ENCODE measurements at regions not wholly inside any gene's neighbourhood (a gene's known extent, or its start where the extent isn't known, plus 50 kb on each side); places are given as distances from the start of the nearest gene placed in this dataset.
A peak's percentile ranks its signal among the peaks of the same experiment; 100 is the strongest.
"Not testable (repeated sequence)": the region's sequence is repeated elsewhere in the genome, so short reads cannot be mapped to it uniquely, and the experiment has no call there.

DNA sequence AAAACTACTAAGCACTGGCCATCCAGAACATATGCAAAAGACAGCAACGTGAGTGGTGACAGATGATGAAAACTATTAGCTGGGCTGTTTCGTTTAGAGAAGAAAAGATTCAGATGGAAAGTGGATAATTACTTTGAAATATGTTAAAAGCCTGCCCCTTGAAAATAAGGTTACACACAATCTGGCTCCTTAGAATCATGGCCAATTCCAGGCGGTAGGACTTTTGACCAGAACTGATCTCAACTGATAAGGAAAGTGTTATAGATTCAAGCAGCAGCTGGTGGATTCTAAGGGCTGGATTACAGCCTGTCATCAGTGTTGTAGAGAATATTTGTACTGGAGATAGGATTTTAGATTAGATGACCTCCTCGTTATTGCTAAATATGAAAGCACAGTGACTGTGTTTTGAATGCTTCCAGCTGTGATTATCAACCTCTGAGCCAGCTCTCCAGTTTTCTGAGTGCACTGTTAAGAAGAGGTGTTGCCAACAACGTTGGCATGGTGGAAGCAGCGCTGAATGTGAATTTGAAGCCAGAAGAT lies 75.1 kb downstream of the KBTBD2 start:
- DNase-seq (ENCODE audit: low spot score), result not testable (repeated sequence)

DNA sequence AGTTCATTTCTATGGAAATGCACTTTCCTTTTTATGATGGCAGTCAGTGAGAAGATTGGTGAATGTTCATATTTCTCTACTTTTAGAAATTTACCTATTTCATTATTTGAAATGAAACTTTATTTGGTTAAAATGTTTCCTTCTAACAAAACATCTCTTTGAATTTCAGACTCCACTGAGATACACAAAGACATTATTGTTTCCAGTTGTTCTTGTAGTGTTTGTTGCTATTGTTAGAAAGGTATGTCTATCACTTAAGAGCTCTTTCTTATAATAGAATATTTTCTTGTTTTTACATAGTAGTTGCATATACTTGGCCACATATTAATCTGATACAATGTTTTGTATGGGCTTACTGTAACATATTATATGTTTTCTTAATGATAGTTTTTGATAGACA lies 76.8 kb downstream of the KBTBD2 start:
- DNase-seq (ENCODE audit: low spot score), result not testable (repeated sequence)

DNA sequence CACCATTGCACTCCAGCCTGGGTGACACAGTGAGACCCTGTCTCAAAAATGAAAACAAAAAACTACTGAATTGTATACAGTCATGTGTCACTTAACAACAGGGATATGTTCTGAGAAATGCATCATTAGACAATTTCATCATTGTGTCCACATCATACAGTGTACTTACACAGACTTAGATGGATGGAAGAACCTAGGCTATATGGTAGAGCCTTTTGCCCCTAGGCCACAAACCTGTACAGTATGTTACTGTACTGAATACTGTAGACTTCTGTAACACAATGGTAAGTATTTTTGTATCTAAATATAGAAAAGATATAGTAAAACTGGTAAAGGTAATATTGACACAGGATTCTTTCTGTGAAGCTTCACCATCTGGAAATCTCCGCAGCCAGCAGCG lies 81.7 kb downstream of the KBTBD2 start:
- no peak for DNase-seq (ENCODE audit: low spot score)

DNA sequence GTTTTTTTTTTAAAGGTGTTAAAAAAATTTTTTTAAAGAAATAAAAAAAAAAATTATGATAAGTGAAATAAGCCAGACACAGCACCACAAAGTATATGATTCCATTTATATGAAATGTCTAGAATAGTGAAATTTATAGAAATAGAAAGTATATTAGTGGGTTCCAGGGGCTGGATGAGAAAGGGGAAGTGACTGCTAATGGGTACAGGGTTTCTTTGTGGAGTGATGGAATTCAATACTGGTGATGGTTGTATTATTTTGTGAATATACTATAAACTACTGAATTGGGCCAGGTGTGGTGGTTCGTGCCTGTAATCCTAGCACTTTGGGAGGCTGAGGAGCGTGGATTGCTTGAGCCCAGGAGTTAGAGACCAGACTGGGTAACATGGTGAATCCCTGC lies 82.2 kb downstream of the KBTBD2 start:
- no peak for DNase-seq (ENCODE audit: low spot score)

DNA sequence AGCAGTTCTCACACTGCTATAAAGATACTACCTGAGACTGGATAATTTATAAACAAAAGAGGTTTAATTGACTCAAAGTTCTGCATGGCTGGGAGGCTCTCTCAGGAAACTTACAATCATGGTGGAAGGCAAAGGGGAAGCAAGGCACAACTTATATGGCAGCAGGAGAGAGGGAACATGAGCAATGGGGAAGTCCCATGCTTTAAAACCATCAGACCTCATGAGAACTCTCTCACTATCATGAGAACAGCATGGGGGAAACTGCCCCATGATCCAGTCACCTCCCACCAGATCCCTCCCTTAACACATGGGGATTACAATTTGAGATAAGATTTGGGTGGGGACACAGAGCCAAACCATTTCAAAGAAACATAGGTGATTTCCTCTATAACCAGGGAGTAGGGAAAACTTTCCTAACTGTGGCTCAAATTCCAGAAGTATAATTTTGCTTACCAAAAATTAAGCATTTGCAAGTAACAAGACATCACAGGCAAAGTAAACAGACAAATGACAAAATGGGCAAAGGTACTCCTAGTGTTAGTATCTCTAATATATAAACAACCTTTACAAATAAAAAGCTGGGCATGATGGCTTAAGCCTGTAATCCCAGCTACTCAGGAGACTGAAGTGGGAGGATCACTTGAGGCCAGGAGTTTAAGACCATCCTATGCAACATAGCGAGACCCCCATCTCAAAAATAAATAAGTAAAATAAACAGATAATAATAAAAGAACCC lies 88.0 kb downstream of the KBTBD2 start:
- DNase-seq (ENCODE audit: low spot score), result no peak

DNA sequence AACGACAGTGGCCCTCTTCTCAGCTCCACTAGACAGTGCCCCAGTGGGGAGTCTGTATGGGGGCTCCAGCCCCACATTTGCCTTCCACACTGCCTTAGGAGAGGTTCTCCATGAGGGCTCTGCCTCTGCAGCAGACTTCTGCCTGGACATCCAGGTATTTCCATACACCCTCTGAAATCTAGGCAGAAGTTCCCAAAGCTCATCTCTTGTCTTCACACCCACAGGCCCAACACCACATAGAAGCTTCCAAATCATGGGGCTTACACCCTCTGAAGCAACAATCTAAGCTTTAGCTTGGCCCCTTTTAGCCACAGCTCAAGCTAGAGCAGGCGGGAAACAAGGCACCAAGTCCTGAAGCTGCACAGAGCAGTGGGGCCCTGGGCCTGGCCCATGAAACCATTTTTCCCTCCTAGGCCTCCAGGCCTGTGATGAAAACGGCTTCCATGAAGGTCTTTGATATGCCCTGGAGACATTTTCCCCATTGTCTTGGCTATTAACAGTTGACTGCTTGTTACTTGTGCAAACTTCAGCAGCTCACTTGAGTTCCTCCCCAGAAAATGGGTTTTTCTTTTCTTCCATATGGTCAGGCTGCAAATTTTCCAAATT lies 89.2 kb downstream of the KBTBD2 start:
- no peak for DNase-seq (ENCODE audit: low spot score)

DNA sequence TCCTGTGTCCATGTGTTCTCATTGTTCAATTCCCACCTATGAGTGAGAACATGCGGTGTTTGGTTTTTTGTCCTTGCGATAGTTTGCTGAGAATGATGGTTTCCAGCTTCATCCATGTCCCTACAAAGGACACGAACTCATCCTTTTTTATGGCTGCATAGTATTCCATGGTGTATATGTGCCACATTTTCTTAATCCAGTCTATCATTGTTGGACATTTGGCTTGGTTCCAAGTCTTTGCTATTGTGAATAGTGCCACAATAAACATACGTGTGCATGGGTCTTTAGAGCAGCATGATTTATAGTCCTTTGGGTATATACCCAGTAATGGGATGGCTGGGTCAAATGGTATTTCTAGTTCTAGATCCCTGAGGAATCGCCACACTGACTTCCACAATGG lies 98.5 kb downstream of the KBTBD2 start:
- not testable (repeated sequence) for DNase-seq (ENCODE audit: low spot score)

DNA sequence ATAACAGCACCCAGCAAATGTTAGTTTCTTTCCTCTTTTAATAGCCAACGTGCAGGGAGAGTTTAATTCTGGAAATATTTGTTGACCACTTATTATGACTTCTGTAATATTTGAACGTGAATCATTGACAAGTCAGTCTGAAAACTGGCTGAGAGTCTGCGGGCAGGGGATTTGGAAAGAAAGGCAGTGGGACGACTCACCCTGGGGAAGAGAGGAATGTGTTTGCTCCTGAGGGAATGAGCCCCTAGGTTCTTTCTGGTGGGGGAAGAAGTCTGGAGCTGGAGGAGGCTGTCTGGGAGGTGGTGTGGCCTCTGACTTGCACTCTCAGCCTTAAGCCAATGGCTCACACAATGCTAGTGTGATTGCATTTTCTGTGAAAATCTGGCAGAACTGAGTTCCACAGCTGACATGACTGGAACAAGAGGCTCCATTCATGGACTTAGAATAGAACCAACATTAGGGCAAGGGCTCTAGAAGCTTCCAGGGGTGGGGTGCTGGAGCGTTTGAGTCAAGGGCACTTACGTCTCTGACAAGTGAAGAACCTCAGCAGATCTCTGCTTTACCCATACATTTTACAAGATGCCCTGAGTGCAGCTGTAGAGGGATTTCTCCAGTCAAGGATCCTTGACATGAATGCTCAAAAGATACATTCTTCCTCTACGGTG lies 100.7 kb downstream of the KBTBD2 start:
- peak; percentile 81 for DNase-seq (ENCODE audit: low spot score)

DNA sequence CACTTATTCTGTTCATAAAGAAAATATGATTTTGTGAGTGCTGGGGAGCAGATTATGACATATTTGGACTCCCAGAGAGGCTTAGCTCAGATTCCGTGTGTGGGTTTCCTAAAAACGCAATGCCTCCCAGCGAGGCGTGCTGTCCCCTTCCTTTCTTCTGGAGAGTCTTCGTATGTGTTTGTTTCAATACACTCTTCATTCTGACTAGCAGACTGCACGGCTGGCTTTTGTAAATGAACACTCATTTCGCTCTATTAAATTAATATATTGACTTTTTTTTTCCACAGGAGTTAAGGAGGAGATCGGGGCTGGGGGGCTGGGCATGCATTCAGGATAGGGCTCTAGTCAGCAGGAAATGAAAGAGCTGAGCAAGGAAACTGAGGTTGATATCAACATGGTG lies 102.3 kb downstream of the KBTBD2 start:
- not testable (repeated sequence) for DNase-seq (ENCODE audit: low spot score)

DNA sequence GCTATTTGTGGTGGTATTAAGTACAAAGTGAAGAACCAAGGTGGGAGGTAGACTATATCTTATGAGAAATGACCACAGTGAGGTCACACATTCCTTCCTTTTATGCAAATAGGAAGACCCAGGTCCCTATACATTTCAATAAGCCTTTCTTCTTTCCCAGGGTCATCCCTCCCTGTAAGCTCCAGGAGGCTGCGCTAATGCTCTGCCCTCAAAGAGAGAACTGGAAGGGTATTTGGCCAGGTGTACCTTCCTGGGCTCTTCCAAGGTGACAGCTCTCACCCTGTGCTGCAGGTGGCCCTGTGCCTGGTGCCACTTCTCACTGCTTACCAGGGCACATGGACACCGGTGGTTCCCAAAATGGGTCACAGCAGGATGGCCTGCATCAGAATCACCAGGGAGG lies 103.4 kb downstream of the KBTBD2 start:
- not testable (repeated sequence) for DNase-seq (ENCODE audit: low spot score)

DNA sequence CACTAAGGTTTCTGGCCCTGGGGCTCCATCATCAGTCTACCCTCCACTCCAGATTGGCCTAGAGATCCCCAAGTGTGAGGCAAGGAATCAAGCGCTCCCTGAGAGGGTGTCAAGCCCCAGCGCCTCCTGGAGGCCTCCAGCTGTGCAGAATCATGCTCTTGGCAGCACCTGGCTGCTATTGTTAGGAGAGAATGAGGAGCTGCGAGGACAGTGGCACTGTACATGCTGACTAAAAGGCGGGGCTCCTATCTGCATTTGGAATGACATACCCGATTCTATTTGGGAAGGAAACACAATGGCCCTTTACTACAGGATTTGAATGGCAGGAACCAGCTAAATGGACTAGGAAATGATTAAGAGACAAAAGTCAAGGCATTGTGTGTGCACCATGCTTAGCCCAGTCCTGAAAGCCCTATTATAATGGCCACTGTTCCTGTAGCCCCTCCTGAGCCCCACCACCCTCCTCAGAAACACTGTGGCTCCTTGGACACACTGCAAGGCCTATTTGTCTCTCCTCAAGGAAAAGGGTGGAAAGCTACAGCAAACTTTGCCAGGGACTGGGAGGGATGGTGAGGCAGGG lies 106.1 kb downstream of the KBTBD2 start:
- not testable (repeated sequence) for DNase-seq (ENCODE audit: low spot score)

DNA sequence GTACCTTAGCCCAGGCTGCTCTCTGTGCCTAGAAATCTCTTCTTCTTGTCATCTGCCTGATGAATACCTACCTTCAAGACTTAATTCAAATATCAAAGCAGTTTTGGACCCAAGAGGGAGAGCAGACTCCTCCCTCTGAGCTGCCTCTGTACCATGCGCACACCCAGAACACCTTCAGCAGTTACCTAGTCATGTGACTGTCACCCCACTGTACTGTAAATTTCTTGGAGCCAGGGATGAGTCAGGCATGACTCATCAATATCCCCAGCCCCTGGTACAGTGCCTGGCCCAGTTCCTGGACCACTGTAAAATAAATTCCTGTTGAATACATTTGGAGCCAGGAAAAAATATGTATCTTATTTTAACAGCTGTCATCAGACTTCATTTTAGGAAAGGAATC lies 111.7 kb downstream of the KBTBD2 start:
- not testable (repeated sequence) for DNase-seq (ENCODE audit: low spot score)

DNA sequence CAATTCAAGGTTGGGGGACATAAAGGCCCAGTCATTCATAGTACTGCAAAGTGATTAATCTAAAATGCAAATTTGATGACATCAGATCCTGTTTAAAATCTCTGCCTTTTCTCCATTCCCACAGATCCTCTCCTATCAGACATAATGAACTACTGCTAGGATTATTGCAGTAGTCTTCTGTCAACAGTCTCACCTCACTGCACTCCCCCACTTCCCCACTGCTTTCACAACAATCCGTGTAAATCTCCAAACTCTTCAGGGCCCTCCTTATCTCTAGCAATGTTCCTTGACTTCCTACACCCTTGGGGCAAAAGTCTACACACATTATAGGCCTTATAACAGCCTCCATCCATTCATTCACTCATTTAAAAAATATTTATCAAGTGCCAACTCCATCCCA lies 112.4 kb downstream of the KBTBD2 start:
- no peak for DNase-seq (ENCODE audit: low spot score)

DNA sequence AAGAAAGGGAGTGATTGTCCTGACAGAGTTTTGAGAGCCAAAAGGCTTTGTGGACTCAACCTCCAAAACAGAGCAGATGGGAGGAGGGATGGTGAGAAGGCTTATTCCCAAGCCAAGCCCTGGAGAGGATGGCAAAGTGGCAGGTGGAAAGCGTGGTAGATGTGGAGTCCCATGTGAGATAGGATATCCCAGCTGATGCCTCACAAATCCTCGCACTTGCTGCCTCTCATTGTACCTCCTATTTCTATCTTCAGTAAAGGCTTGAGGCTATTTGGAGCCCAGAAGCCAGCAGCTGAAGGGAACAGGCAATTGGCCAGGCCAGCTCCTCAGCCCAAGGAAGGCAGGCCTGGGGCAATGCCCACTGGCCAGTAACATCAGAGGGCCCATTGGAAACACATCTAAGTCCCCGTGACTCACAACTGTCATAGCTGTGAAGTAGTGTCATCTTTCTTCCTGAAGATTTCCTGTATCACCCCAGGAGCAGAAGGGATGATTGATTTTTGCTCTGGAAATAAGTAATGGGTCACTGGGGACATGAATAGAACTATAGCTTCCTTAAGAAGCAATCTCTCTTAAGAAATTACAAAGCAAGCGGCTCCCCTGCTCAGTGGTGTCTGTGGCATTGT lies 114.4 kb downstream of the KBTBD2 start:
- DNase-seq (ENCODE audit: low spot score), result peak; percentile 84

DNA sequence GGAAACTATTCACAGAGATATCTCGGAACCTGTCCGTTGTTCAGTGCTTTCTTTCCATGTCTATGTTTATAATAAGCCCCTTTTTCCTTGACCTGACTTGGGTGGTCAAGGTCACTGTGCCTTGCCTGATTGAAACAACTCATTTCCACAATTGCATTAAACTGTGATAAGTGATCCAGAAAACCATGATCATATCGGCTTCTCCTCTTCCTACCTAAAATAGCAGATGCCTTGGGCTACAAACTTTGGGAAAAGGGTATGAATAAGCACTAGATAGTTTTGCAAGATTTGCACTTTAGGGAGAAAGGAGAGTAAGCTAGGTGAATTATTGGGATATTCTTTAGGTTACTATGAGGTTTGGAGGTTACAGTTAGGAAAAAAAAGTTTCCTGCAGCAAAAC lies 115.2 kb downstream of the KBTBD2 start:
- not testable (repeated sequence) for DNase-seq (ENCODE audit: low spot score)

DNA sequence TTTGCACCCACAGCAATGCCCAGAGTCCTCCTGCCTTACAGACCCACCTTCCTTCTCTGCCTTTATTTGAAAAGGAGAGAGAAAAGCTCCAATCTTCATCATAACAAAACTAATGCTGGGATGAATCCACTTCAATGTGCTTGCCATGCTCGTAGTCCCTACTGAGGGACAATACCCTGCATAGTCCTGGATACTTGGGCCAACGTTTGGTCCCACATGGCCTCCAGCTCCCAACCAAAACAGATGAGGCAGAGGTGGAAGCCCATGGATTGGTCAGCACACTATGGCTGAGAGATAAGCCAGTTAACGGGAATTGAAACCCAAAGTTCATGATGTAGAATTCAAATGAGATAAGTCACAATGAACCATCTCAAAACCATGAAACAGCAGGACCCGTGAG lies 115.8 kb downstream of the KBTBD2 start:
- not testable (repeated sequence) for DNase-seq (ENCODE audit: low spot score)

DNA sequence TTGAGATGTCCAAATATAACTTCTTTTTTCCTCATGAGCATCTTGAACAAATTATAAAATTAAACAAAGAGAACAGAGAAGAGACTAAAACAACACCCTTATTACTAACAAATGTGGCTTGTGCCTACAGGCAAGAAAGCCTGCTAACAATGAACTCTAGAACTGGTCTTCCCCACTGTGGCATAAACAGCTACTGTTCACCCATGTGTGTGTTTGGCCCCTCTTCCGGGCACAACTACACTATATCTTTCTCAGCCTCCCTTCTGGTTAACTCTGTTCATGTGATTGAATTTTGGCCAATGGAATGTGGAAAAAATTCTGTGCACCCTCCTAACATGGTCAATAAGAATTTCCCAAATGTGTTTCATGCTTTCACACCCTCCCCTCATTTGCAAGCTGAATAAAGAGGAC lies 117.0 kb downstream of the KBTBD2 start:
- no peak for DNase-seq (ENCODE audit: low spot score)

DNA sequence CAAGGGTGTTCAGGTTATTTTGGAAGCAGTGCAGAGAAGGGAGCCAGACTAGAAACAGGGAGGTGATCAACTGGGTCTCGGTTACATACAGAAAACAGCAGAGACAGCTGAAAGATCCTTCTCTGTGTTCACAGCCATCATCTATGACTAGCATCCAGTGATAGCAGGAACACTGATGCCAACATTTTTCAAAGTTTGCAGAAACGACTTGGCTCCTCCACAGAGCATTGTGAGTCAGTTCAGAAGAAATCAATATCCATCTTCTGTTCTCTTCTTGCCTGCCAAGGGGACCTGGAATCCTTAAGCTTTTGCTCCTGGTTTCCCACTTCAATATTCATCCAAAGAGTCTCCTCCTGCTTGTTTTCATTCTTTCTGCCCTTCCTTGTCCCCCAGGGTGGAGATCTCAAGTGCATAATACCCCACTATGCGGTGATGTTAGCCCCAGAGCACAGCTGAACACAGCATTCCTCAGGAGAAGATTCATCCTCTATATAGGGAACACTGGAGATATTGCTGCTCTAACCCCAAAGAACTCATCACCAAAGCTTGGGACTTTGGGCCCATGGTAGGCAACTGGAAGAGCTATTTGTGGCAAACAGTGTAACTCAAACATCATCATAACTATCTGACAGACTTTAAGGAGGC lies 122.6 kb downstream of the KBTBD2 start:
- DNase-seq (ENCODE audit: low spot score), result not testable (repeated sequence)

DNA sequence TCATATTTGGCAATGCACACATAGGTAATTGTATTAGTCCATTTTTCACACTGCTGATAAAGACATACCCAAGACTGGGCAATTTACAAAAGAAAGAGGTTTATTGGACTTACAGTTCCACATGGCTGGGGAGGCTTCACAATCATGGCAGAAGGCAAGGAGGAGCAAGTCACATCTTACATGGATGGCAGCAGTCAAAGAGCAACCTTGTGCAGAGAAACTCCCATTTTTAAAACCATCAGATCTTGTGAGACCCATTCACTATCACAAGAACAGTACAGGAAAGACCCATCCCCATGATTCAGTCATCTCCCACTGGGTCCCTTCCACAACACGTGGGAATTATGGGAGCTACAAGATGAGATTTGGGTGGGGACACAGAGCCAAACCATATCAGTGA lies 123.2 kb downstream of the KBTBD2 start:
- not testable (repeated sequence) for DNase-seq (ENCODE audit: low spot score)

DNA sequence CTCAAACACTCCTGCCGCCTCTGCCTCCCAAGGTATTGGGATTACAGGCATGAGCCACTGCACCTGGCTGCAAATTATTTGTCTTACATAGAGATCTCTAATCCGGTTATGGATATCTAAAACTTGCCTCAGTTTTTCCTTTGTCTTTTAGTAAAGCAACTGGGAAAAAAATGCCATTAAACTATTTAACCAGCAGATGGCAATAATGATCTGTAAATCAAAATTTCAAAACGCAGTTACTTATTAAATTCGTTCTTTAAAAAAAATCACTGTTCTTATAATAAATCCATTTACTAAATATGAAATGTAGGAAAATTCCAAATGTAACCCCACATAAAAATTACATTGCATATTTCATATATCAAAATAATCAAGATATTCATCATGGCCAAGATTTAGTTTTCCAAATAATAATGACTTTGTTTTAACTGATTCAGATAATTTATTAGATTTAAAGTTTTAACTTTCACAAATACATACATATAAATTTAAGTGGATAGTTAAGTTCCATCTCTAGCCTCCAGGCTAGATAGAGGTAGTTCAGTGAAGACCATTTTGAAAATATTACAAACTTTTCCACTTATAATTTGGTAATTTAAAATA lies 125.8 kb downstream of the KBTBD2 start:
- DNase-seq (ENCODE audit: low spot score), result not testable (repeated sequence)

DNA sequence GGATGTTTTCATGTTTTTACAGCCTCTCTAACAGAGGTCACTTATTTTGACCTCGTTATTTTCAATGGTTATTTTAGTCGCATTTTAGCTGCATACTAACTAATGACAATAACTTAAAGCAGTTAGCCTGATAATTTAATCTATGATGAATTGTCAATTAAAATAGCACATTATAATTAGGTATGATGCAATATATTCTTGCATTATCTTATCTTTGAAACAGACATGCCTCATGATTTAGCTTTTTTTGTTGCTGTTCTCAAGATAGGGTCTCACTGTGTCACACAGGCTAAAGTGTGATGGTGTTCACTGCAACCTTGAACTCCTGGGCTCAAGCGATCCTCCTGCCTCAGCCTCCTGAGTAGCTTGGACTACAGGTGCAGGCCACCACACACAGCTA lies 126.4 kb downstream of the KBTBD2 start:
- no peak for DNase-seq (ENCODE audit: low spot score)

Measured in kidney tubule cell (primary cell).